ENCODE measurements at regions not wholly inside any gene's neighbourhood (a gene's known extent, or its start where the extent isn't known, plus 50 kb on each side); places are given as distances from the start of the nearest gene placed in this dataset.

GRCh38 chr15:39332846-39333245, 248.0 kb upstream of the THBS1 start:
- no peaks in the 10 kb centered on the region for H3K36me3 Mint-ChIP-seq (ENCODE audit: low read depth)
- H3K9me3 Mint-ChIP-seq: no peaks in the 10 kb centered on the region
- H3K4me3 Mint-ChIP-seq: no peak overlapping the region
- peaks cover 14% of the 10 kb centered on the region for H3K4me1 Mint-ChIP-seq
- H3K27me3 Mint-ChIP-seq (ENCODE audit: low read depth, poor library complexity): peaks cover 2% of the 10 kb centered on the region
- no peak for DNase-seq
- no peak overlapping the region for H3K27ac Mint-ChIP-seq
- TF ChIP-seq, protein P1, sequence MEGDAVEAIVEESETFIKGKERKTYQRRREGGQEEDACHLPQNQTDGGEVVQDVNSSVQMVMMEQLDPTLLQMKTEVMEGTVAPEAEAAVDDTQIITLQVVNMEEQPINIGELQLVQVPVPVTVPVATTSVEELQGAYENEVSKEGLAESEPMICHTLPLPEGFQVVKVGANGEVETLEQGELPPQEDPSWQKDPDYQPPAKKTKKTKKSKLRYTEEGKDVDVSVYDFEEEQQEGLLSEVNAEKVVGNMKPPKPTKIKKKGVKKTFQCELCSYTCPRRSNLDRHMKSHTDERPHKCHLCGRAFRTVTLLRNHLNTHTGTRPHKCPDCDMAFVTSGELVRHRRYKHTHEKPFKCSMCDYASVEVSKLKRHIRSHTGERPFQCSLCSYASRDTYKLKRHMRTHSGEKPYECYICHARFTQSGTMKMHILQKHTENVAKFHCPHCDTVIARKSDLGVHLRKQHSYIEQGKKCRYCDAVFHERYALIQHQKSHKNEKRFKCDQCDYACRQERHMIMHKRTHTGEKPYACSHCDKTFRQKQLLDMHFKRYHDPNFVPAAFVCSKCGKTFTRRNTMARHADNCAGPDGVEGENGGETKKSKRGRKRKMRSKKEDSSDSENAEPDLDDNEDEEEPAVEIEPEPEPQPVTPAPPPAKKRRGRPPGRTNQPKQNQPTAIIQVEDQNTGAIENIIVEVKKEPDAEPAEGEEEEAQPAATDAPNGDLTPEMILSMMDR (IDR thresholded peaks at IDR 0.05): no peak

- TF ChIP-seq, protein P1 (IDR thresholded peaks at IDR 0.05): no peak
- Mint-ChIP-seq H3K4me1 (peaks cover 14% of the 10 kb centered on the region), H3K4me3 (no peak overlapping the region), H3K27me3 (ENCODE audit: low read depth, poor library complexity) (peaks cover 2% of the 10 kb centered on the region), H3K27ac (no peak overlapping the region), H3K9me3 (no peaks in the 10 kb centered on the region), H3K36me3 (ENCODE audit: low read depth) (no peaks in the 10 kb centered on the region)
- DNase-seq: no peak
Measured at GRCh38 chr15:39333393-39333792, 247.5 kb upstream of the THBS1 start.

DNA sequence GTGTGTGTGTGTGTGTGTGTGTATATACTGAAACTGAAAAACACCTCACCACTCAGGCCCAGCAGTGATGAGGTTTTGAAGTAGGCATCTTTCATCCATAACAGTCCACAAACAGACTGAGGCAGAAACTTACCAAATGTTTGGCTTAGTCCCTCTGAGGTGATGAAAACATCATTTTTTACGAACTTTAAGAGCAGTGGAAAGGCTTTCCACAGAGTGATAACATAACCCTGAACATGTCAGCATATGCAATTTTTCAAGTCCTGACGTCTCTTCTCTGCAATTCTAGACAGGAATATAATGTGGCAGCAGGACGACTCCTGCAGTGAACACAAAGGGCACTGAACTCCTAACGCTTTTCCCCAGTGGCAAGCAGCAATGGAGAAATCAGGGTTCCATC, 247.0 kb upstream of the THBS1 start:
- Mint-ChIP-seq H3K27ac (no peak overlapping the region), H3K36me3 (ENCODE audit: low read depth) (no peaks in the 10 kb centered on the region), H3K4me1 (peaks cover 14% of the 10 kb centered on the region), H3K27me3 (ENCODE audit: low read depth, poor library complexity) (no peaks in the 10 kb centered on the region), H3K4me3 (no peak overlapping the region), H3K9me3 (no peaks in the 10 kb centered on the region)
- TF ChIP-seq, protein P1 (IDR thresholded peaks at IDR 0.05): no peak
- DNase-seq: no peak

DNA sequence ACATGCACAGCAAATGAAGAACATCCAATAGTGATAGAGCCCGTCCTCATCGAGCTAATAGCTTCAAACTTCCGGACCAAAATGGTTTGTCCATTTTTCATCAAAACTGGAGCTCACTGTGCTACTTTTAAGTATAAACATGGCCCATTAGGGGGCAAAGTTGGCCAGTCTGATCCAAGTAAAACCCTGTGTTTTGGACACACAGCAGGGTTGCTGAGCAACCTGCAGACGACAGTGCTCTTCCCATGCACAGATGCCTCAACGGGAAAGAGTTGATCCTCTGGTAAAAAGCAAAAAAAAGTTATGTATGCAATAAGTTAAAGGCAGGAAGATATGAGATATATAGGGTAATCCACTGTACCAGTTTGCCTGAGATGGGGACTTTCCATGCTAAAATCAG, 244.0 kb upstream of the THBS1 start:
- H3K4me1 Mint-ChIP-seq: no peaks in the 10 kb centered on the region
- H3K27me3 Mint-ChIP-seq (ENCODE audit: low read depth, poor library complexity): no peaks in the 10 kb centered on the region
- no peaks in the 10 kb centered on the region for H3K36me3 Mint-ChIP-seq (ENCODE audit: low read depth)
- peaks cover 2% of the 10 kb centered on the region for H3K9me3 Mint-ChIP-seq
- no peak for DNase-seq
- TF ChIP-seq, protein P1 (IDR thresholded peaks at IDR 0.05): no peak
- no peak overlapping the region for H3K4me3 Mint-ChIP-seq
- H3K27ac Mint-ChIP-seq: no peak overlapping the region

DNA sequence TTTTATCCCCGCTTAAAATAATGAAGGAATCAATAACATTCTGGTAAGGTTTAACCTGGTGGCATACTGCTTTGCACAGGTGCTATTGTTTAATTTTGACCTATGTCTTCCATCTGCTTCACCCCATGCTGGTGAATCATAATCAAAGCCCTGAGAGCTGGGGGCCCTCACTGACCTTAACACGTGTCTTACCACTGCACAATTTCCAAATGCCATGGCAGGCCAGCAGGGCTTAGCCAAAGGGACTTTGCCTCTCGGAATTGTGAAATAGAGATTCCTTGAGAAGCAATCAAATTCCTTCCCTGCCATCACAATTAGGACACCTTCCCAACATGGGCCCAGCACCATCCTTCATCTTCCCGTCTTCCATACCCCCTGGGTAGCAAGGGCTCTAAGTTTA, 242.6 kb upstream of the THBS1 start:
- Mint-ChIP-seq H3K4me3 (no peak overlapping the region), H3K4me1 (no peaks in the 10 kb centered on the region), H3K36me3 (ENCODE audit: low read depth) (no peaks in the 10 kb centered on the region), H3K27ac (no peak overlapping the region), H3K9me3 (peaks cover 14% of the 10 kb centered on the region), H3K27me3 (ENCODE audit: low read depth, poor library complexity) (no peaks in the 10 kb centered on the region)
- TF ChIP-seq, protein P1 (IDR thresholded peaks at IDR 0.05): no peak
- DNase-seq: no peak

- no peak overlapping the region for H3K27ac Mint-ChIP-seq
Measured at GRCh38 chr15:39340903-39341645, 239.8 kb upstream of the THBS1 start.

More at GRCh38 chr15:39340903-39341645, 239.8 kb upstream of the THBS1 start:
- H3K36me3 Mint-ChIP-seq (ENCODE audit: low read depth): no peaks in the 10 kb centered on the region
- DNase-seq: no peak
- peaks cover 38% of the 10 kb centered on the region for H3K9me3 Mint-ChIP-seq
- TF ChIP-seq, protein P1 (IDR thresholded peaks at IDR 0.05): no peak
- H3K4me1 Mint-ChIP-seq: no peaks in the 10 kb centered on the region
- H3K27me3 Mint-ChIP-seq (ENCODE audit: low read depth, poor library complexity): no peaks in the 10 kb centered on the region
- no peak overlapping the region for H3K4me3 Mint-ChIP-seq

Data from nephron progenitor cell (in vitro differentiated cells).